NCI-H1436 (cell line): ENCODE measurements at regions not wholly inside any gene's neighbourhood (a gene's known extent, or its start where the extent isn't known, plus 50 kb on each side); places are given as distances from the start of the nearest gene placed in this dataset.
"Not testable (repeated sequence)": the region's sequence is repeated elsewhere in the genome, so short reads cannot be mapped to it uniquely, and the experiment has no call there.

Source experiments
- DNase-seq: peaks from one replicate; lab custom pipeline; 2025; lab: John Stamatoyannopoulos, UW

GRCh38 chr15:69601711-69602504, 149.3 kb downstream of the RPLP1 start:
- no peak for DNase-seq

GRCh38 chr15:69602921-69603320, 150.3 kb downstream of the RPLP1 start:
- DNase-seq, result no peak

GRCh38 chr15:69603369-69604071, 150.9 kb downstream of the RPLP1 start:
- DNase-seq, result no peak

- no peak for DNase-seq
These were observed 151.4 kb downstream of the RPLP1 start for GRCh38 chr15:69604072-69604411.

GRCh38 chr15:69606144-69606543, 153.5 kb downstream of the RPLP1 start:
- no peak for DNase-seq

GRCh38 chr15:69606921-69607500, 154.4 kb downstream of the RPLP1 start:
- DNase-seq, result no peak

- no peak for DNase-seq
These were observed 156.0 kb downstream of the RPLP1 start for GRCh38 chr15:69608661-69609060.

GRCh38 chr15:69609176-69609575, 156.6 kb downstream of the RPLP1 start:
- DNase-seq, result no peak

GRCh38 chr15:69609776-69610175, 157.2 kb downstream of the RPLP1 start:
- DNase-seq, result no peak

GRCh38 chr15:69610277-69610676, 157.7 kb downstream of the RPLP1 start:
- DNase-seq, result no peak

- no peak for DNase-seq
These were observed 158.2 kb downstream of the RPLP1 start for GRCh38 chr15:69610858-69611257.

- DNase-seq, result peak; percentile 88
These were observed 159.5 kb downstream of the RPLP1 start for GRCh38 chr15:69612112-69612511.

GRCh38 chr15:69613182-69613581, 160.6 kb downstream of the RPLP1 start:
- DNase-seq, result no peak

GRCh38 chr15:69613988-69614387, 161.4 kb downstream of the RPLP1 start:
- DNase-seq, result no peak

GRCh38 chr15:69615736-69616135, 163.1 kb downstream of the RPLP1 start:
- DNase-seq, result no peak

GRCh38 chr15:69616558-69616957, 163.9 kb downstream of the RPLP1 start:
- no peak for DNase-seq

GRCh38 chr15:69617144-69617543, 164.5 kb downstream of the RPLP1 start:
- DNase-seq, result not testable (repeated sequence)

GRCh38 chr15:69623392-69624154, 171.0 kb downstream of the RPLP1 start:
- DNase-seq, result no peak

GRCh38 chr15:69624155-69624520, 171.5 kb downstream of the RPLP1 start:
- DNase-seq, result no peak

- no peak for DNase-seq
These were observed 172.2 kb downstream of the RPLP1 start for GRCh38 chr15:69624816-69625215.

- DNase-seq, result no peak
These were observed 172.7 kb downstream of the RPLP1 start for GRCh38 chr15:69625328-69625727.
